ENCODE measurements at regions not wholly inside any gene's neighbourhood (a gene's known extent, or its start where the extent isn't known, plus 50 kb on each side); places are given as distances from the start of the nearest gene placed in this dataset.

DNA sequence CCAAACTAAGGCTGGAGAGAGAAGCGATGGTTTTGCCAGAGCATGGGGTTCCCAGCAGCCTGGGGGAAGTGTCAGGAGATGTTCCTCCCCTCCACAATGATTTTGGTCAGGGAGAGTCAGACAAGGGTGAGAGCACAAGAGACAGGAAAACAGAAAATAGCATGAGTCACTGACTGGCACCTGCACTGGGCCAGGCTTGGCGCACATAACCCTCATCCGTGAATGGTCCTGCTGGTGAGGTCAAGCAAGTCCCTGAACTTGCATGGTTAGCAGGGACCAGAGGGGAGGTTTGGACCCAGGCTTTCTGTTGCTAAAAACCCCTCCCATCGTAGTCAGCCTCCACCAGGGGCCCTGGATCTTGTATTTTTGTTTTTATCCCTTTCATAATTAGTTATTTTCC, 174.5 kb upstream of the MYT1L start:
- TF ChIP-seq, protein P1, sequence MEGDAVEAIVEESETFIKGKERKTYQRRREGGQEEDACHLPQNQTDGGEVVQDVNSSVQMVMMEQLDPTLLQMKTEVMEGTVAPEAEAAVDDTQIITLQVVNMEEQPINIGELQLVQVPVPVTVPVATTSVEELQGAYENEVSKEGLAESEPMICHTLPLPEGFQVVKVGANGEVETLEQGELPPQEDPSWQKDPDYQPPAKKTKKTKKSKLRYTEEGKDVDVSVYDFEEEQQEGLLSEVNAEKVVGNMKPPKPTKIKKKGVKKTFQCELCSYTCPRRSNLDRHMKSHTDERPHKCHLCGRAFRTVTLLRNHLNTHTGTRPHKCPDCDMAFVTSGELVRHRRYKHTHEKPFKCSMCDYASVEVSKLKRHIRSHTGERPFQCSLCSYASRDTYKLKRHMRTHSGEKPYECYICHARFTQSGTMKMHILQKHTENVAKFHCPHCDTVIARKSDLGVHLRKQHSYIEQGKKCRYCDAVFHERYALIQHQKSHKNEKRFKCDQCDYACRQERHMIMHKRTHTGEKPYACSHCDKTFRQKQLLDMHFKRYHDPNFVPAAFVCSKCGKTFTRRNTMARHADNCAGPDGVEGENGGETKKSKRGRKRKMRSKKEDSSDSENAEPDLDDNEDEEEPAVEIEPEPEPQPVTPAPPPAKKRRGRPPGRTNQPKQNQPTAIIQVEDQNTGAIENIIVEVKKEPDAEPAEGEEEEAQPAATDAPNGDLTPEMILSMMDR (IDR thresholded peaks at IDR 0.05; ENCODE audit: low read depth, low read length) = no peak
- no peak for TF ChIP-seq EZH2phosphoT487 (IDR thresholded peaks at IDR 0.05; ENCODE audit: low read depth)
